IMR-90 (cell line): ENCODE measurements at regions not wholly inside any gene's neighbourhood (a gene's known extent, or its start where the extent isn't known, plus 50 kb on each side); places are given as distances from the start of the nearest gene placed in this dataset.

ENCODE experiments used
- MXI1 ChIP-seq: IDR thresholded peaks from 2 replicates; pipeline ENCODE4 v1.6.1; 2012; ENCODE audit warnings: low read depth, mild to moderate bottlenecking, low read length, moderate library complexity, borderline replicate concordance
- TF ChIP-seq, protein P1 (sequence below): conservative IDR thresholded peaks from 2 replicates; pipeline ENCODE4 v1.5.1; 2012; ENCODE audit warnings: mild to moderate bottlenecking, low read depth, low read length, improper control_type of control experiment

DNA sequence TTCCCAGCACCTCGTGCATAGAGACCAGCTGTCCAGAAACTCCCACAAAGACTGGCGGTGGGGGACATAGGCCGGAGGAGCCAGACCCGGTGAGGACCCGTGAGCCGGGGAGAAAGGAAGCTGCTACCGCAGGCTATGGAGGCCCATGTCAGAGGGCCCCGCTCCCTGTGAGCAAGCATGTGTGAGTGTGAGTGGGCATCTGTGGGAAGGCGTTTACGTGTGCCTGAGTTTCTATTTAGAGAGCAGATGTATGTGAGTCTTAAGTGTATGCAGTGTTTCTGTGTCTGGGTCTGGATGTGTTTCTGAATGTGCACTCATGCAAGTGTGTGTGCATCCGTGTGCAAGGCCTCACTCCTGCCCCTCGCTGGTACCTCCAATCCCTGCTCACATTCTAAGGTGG lies 187.8 kb upstream of the RAB6C start:
- TF ChIP-seq, protein P1, sequence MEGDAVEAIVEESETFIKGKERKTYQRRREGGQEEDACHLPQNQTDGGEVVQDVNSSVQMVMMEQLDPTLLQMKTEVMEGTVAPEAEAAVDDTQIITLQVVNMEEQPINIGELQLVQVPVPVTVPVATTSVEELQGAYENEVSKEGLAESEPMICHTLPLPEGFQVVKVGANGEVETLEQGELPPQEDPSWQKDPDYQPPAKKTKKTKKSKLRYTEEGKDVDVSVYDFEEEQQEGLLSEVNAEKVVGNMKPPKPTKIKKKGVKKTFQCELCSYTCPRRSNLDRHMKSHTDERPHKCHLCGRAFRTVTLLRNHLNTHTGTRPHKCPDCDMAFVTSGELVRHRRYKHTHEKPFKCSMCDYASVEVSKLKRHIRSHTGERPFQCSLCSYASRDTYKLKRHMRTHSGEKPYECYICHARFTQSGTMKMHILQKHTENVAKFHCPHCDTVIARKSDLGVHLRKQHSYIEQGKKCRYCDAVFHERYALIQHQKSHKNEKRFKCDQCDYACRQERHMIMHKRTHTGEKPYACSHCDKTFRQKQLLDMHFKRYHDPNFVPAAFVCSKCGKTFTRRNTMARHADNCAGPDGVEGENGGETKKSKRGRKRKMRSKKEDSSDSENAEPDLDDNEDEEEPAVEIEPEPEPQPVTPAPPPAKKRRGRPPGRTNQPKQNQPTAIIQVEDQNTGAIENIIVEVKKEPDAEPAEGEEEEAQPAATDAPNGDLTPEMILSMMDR = no peak
- TF ChIP-seq MXI1 = no peak
